Mammary epithelial cell (primary cell): ENCODE measurements at regions not wholly inside any gene's neighbourhood (a gene's known extent, or its start where the extent isn't known, plus 50 kb on each side); places are given as distances from the start of the nearest gene placed in this dataset.

Source experiments
- CTCF ChIP-seq, 2 donors: IDR thresholded peaks in 1 of 2; conservative IDR thresholded peaks in 1 of 2; 2 replicates each; pipeline ENCODE4 v1.5.1; 2011 to 2012; ENCODE audit warnings: inconsistent platforms in 2 of 2, low read length in 2 of 2, mild to moderate bottlenecking in 2 of 2, control low read depth in 1 of 2, low read depth in 1 of 2; ENCODE audit not compliant: insufficient read depth in 1 of 2; ENCODE audit errors: extremely low read depth in 1 of 2
- EZH2 ChIP-seq: IDR thresholded peaks from 2 replicates; pipeline ENCODE4 v1.6.1; 2012; ENCODE audit warnings: low read length, inconsistent platforms, borderline replicate concordance

GRCh38 chr5:73242735-73243134 is 69.7 kb downstream of the TMEM174 start:
- TF ChIP-seq CTCF (conservative IDR thresholded peaks at IDR 0.05 in 1 of 2, IDR thresholded peaks at IDR 0.05 in 1 of 2; ENCODE audit: extremely low read depth in 1 of 2, insufficient read depth in 1 of 2, low read depth in 1 of 2, low read length in 2 of 2) (no peak), EZH2 (no peak)
